ENCODE measurements at regions not wholly inside any gene's neighbourhood (a gene's known extent, or its start where the extent isn't known, plus 50 kb on each side); places are given as distances from the start of the nearest gene placed in this dataset.

GRCh38 chr5:98099448-98100105, 673.9 kb upstream of the RGMB start:
- no peak overlapping the region for H3K4me3 ChIP-seq (ENCODE audit: low read depth, low read length)
- no peak for TF ChIP-seq CTCF (IDR thresholded peaks at IDR 0.05; ENCODE audit: insufficient read depth, low read depth, low read length)
- DNase-seq (ENCODE audit: low read depth), result no peak

- no peak for TF ChIP-seq CTCF (IDR thresholded peaks at IDR 0.05; ENCODE audit: insufficient read depth, low read depth, low read length)
- no peak overlapping the region for H3K4me3 ChIP-seq (ENCODE audit: low read depth, low read length)
- no peak for DNase-seq (ENCODE audit: low read depth)
Observed at GRCh38 chr5:98101131-98101530, 672.3 kb upstream of the RGMB start.

- DNase-seq (ENCODE audit: low read depth), result no peak
- H3K4me3 ChIP-seq (ENCODE audit: low read depth, low read length), result no peak overlapping the region
- no peak for TF ChIP-seq CTCF (IDR thresholded peaks at IDR 0.05; ENCODE audit: insufficient read depth, low read depth, low read length)
Observed at GRCh38 chr5:98102936-98103335, 670.5 kb upstream of the RGMB start.

GRCh38 chr5:98103807-98104206, 669.7 kb upstream of the RGMB start:
- no peak for TF ChIP-seq CTCF (IDR thresholded peaks at IDR 0.05; ENCODE audit: insufficient read depth, low read depth, low read length)
- no peak for DNase-seq (ENCODE audit: low read depth)

GRCh38 chr5:98104454-98105188, 668.8 kb upstream of the RGMB start:
- no peak for TF ChIP-seq CTCF (IDR thresholded peaks at IDR 0.05; ENCODE audit: insufficient read depth, low read depth, low read length)
- no peak overlapping the region for H3K4me3 ChIP-seq (ENCODE audit: low read depth, low read length)
- DNase-seq (ENCODE audit: low read depth), result no peak

More at GRCh38 chr5:98103807-98104206, 669.7 kb upstream of the RGMB start:
- no peak overlapping the region for H3K4me3 ChIP-seq (ENCODE audit: low read depth, low read length)

GRCh38 chr5:98105681-98106080, 667.8 kb upstream of the RGMB start:
- DNase-seq (ENCODE audit: low read depth), result no peak
- no peak overlapping the region for H3K4me3 ChIP-seq (ENCODE audit: low read depth, low read length)
- no peak for TF ChIP-seq CTCF (IDR thresholded peaks at IDR 0.05; ENCODE audit: insufficient read depth, low read depth, low read length)

All from fibroblast of villous mesenchyme (primary cell).